PC-9 (cell line): ENCODE measurements at regions not wholly inside any gene's neighbourhood (a gene's known extent, or its start where the extent isn't known, plus 50 kb on each side); places are given as distances from the start of the nearest gene placed in this dataset.

ENCODE experiments used
- EZH2 ChIP-seq: fragments of 200-600 bp; sonication (generic); IDR thresholded peaks from 2 replicates; pipeline ENCODE4 v1.8.0; 2017; ENCODE audit warnings: antibody characterized with exemption, low read depth
- TF ChIP-seq, protein P1 (sequence below): fragments of 200-600 bp; sonication (generic); conservative IDR thresholded peaks from 2 replicates; pipeline ENCODE4 v1.6.1; 2017; ENCODE audit warnings: mixed run types, antibody characterized with exemption, mild to moderate bottlenecking, moderate library complexity

DNA sequence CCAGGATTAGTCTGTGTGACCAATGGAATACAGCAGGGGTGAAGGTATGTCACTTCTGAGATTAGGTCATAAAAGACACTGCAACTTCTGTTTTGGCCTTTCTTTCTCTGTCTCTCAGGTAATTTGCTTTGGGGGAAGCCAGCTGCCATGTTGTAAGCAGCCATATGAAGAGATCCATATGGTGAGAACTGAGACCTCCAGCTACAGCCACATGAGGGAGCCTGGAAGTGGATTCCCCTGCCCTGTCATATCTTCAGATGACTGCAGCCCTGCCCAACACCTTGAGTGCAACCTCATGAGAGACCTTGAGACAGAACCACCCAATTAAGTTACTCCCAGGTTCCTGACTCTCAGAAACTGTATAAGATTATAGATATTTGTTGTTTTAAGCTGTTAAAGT, 70.1 kb upstream of the ESRRG start:
- TF ChIP-seq, protein P1, sequence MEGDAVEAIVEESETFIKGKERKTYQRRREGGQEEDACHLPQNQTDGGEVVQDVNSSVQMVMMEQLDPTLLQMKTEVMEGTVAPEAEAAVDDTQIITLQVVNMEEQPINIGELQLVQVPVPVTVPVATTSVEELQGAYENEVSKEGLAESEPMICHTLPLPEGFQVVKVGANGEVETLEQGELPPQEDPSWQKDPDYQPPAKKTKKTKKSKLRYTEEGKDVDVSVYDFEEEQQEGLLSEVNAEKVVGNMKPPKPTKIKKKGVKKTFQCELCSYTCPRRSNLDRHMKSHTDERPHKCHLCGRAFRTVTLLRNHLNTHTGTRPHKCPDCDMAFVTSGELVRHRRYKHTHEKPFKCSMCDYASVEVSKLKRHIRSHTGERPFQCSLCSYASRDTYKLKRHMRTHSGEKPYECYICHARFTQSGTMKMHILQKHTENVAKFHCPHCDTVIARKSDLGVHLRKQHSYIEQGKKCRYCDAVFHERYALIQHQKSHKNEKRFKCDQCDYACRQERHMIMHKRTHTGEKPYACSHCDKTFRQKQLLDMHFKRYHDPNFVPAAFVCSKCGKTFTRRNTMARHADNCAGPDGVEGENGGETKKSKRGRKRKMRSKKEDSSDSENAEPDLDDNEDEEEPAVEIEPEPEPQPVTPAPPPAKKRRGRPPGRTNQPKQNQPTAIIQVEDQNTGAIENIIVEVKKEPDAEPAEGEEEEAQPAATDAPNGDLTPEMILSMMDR, result no peak
- no peak for TF ChIP-seq EZH2
